GM18951 (cell line): ENCODE measurements at regions not wholly inside any gene's neighbourhood (a gene's known extent, or its start where the extent isn't known, plus 50 kb on each side); places are given as distances from the start of the nearest gene placed in this dataset.
"Not testable (repeated sequence)": the region's sequence is repeated elsewhere in the genome, so short reads cannot be mapped to it uniquely, and the experiment has no call there.

Source experiments
- POLR2A ChIP-seq: IDR thresholded peaks from 4 replicates; pipeline ENCODE4 v1.6.1; 2011; ENCODE audit warnings: mild to moderate bottlenecking; ENCODE audit not compliant: insufficient read length, insufficient read depth; ENCODE audit errors: extremely low read depth
- in situ Hi-C: fragments of 300-500 bp; cut with MboI; formaldehyde crosslinking; loops from one replicate; pipeline ENCODE4 v1.12.0; 2022; ENCODE audit warnings: low sequenced_read_pairs, mixed read lengths, inconsistent platforms; ENCODE audit not compliant: unreplicated experiment

DNA sequence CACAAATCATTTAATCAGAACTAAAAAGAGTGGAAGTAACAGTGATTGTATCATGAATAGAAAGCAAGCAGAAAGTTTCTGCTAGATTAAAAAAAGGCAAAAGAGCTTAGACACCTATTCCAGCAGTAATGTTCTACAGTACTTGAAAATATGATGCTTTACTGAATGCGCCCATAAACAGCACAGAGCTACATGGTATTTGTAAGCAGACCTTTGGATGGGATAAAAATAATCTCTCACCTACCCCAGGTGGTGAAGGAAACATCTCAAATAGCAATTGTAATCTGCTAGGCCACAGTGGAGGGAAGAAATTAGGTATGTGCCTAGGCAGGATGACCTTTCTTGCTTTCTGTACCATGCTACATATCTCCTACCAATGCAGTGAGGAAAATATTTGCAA, 280.9 kb upstream of the PRKX start:
- no peak for TF ChIP-seq POLR2A
- in situ Hi-C loops = no loop called here

DNA sequence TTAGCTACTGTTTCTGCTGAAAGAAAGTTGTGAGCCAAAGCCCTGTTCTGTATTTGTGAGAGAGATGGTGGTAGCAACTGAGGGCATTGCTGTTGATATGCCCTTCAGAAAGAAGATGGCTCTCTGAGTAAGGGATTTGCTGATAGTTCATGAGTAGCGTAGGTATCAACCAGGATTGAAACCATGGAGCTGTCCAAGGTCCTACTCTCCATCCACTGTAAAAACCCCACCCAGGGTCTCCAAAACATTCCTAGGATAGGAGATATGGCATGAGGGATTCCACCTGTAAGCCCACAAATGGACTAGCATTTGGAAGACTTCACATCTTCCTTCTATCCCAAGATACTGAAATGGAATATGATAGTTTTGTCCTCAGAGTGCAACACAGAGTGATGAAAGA, 277.1 kb upstream of the PRKX start:
- no peak for TF ChIP-seq POLR2A
- in situ Hi-C loops = no loop called here

DNA sequence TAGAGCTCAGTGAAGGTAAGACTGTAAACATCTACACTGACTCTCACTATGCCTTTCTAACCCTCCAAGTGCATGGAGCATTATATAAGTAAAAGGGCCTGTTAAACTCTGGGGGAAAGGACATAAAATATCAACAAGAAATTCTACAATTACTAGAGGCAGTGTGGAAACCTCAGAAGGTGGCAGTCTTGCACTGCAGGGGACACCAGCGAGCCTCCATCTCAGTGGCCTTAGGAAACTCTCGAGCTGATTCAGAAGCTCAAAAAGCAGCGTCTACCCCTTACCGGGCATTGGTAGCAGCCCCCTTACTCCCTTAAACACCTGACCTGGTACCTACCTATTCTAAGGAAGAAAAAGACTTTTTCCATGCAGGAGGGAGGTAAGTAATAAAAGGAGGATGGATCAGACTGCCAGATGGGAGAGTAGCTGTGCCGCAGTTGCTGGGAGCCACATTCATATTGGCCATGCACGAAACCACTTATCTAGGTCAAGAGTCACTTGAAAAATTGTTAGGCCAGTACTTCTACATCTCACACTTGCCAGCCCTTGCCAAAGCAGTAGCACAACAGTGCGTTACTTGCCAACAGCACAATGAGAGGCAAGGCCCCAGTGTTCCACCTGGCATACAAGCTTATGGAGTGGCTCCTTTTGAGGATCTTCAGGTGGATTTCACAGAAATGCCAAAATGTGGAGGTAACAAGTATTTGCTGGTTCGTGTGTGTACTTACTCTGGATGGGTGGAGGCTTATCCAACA, 258.8 kb upstream of the PRKX start:
- in situ Hi-C loops = not testable (repeated sequence)

DNA sequence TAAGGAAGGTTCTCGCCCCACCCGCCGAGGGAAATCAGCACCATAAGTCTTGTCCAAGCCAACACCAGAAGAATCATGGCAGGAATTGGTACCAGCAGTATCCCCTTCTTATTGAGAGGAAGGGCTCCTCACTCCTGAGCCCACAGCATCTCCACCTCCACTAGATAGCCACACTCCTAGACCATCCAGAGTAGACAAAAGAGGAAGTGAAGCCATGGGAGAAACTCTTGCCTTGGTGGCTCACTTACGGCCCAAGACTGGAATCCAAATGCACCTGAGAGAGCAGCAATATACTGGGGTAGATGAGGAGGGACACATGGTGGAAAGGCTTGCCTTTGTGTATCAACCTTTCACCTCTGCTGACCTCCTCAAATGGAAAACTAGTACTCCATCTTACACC, 255.3 kb upstream of the PRKX start:
- no peak for TF ChIP-seq POLR2A

DNA sequence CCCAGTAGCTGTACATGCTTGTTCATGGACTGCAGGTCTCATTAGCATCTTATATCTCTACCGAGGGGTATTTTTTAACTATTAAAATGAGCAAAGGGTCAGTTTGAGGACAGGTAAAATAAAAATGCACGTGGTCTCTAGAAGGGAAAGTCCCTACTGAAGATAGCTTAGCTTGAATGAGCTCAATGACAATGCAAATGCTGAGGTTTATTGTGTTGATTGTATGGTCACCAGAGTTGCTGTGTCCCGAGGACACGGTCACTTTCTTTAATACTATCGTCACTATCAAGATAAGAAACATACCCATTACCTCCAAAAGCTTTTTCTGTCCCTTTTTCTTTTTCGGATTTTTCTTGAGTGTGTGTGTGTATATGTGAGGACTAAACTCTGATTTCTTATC, 250.5 kb upstream of the PRKX start:
- TF ChIP-seq POLR2A = no peak
- in situ Hi-C loops = no loop called here

More for the DNA sequence above, 255.3 kb upstream of the PRKX start:
- in situ Hi-C loops = no loop called here

DNA sequence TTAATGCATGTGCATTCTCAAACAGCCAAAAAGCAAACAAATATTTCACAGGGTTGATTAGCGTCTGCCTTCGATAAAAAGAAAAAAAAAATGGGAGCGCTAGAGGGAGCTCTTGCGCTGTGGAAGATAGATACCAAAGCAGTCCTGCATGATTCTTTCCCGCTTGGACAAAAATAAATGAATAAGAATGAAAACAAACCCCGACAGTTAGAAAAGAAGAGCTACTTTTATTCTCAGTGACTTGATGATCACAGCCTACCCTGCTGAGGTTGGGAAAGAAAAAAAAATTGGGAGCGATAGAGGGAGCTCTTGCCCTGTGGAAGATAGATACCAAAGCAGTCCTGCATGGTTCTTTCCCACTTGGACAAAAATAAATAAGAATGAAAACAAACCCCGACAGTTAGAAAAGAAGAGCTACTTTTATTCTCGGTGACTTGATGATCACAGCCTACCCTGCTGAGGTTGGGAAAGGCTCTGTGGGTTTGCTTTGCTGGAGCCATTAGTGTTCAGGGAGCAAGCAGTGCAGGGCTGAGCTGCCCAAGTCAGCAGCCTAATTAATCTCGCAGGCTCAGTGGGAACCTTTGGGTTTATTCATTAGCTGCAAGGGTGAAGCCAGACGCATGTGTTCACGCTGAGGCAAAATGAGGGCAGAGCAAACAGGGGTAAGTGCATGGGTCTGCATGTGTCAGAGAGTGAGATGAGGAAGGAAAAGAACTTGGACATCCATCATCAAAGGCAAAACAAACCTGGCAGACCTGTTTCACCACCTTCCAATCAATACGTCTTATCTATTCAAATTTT, 249.3 kb upstream of the PRKX start:
- in situ Hi-C loops = no loop called here
- no peak for TF ChIP-seq POLR2A

DNA sequence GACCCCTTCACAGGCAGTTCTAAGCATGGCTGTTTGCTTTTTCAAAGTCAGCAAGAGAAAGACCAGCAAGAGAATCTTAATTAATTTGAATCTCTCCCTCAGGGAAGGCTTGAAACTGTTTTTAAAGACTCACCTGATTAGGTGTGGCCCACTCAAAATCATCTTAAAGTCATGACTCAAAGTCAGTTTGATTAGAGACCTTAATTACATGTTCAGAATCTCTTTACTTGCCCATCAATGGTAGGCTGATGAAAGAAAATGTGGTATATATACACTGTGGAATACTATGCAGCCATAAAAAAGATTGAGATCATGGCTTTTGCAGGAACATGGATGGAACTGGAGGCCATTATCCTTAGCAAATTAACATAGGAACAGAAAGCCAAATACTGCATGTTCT, 247.5 kb upstream of the PRKX start:
- no peak for TF ChIP-seq POLR2A

DNA sequence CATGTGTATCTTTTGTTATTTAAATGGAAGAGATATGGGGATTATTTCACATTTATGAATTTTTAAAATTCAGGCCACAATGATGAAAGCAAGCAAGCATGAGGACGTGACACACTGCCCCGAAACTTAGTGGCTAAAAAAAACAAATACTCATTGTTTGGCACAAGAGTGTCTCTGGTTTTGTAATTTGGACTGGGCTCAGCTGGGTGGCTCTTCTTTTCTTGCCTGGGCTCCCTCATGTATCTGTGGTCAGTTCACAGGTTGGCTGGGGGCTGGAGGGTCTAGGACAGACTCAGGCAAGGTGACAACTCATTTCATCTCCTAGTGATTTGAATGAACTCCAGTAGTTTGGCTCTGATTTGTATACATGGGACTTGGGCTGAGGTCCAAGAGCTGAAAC, 238.4 kb upstream of the PRKX start:
- in situ Hi-C loops = no loop called here
- no peak for TF ChIP-seq POLR2A

More for the DNA sequence above, 247.5 kb upstream of the PRKX start:
- in situ Hi-C loops = no loop called here

DNA sequence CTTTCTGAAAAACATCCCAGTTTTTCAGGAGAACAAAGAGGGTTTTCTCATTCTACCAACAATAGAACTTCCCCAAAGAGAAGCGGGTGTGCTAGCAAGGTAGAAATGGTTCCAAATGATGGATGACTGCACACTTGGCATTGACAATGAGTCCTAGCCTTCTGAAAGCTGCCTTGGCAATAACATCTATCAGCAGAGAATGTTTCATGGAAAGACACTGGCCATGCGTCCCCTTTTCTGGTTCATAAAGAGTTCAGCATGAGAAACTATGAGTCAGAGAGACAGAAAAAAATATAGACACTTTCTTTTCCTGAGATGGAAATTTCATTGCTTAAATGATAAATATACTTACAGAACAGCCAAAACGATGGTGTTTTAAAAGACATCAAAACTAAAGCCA, 236.9 kb upstream of the PRKX start:
- in situ Hi-C loops = no loop called here
- no peak for TF ChIP-seq POLR2A

DNA sequence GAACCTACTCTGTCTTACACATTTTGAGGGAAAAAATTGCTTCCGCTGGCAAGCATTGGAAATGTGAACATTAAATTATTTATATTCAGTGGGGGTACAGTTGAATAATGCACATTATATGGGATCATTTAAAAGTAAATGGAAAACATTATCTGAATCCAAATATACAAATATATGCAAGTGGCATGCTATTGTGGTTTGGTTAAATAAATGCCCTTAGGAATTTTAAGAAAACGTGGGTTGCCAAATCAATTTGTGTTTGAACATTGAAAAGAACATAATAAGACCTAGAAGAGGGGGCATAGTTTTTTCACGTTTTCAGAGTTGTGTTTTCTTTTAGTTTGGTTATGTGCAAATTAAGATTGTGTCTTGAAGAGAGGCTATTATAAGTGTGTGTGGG, 230.5 kb upstream of the PRKX start:
- no peak for TF ChIP-seq POLR2A
- in situ Hi-C loops = no loop called here

DNA sequence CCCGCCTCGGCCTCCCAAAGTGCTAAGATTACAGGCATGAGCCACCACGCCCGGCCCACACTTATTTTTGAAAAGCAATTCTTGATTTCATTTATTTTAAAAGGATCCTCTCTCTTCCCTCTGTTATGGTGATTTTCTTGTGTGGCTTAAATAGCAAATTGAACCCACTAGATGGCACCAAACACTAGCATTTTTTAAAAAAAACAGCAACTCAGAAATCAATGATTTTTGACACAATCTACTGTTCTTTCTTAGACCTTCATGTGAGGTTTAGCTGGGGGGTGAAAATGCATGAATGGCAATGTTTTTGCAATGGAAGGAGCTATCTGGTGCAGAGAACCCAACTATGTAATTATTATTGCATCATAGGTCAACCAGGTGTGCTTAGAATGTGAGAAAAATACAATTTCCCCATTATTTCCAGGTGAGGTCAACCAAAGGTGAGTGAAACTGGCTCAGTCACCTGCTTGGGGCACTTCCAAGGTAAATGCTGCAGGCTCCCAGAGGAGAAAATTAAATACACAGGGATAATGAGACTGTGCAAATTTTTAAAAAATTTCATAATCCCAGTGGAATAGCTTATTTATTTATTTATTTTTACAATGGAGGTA, 226.7 kb upstream of the PRKX start:
- TF ChIP-seq POLR2A = no peak
- in situ Hi-C loops = no loop called here

DNA sequence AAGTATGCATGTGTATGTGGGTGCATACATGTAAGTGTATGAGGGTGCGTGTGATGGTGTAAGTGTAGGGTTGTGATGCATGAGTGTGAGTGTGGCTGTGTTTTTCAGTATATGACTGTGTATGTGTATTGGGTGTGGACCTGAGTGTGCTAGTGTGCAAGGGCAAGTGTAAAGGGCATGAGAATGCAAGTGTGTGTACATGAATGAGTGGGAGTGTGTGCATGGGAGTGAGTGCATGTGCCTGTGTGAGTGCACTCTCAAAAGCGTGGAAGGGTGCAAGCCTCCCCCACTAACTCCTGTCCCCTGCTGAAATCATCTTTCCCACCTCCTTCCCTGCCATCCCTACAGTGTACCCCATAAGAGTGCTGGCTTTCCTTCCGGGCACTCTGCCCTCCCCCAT, 225.1 kb upstream of the PRKX start:
- in situ Hi-C loops = no loop called here
- TF ChIP-seq POLR2A = no peak

DNA sequence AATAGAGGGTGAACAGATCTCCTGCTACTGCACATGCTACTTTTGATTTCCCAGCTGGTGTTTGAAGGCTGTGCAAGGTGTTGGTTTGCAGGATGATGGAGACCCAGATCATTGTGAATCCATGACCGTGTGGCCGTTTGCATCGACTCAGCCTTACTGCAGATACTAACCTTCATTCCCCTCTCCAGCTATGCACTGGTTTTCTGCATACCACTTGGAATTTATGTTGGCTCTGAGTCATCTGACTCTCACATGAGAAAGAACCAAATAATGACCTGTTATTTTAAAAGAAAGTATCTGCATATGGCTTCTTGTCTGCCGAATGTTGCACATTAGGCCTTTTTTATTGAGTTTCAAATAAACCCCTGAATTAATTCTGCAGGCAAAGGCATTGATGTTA, 221.7 kb upstream of the PRKX start:
- in situ Hi-C loops = not testable (repeated sequence)

DNA sequence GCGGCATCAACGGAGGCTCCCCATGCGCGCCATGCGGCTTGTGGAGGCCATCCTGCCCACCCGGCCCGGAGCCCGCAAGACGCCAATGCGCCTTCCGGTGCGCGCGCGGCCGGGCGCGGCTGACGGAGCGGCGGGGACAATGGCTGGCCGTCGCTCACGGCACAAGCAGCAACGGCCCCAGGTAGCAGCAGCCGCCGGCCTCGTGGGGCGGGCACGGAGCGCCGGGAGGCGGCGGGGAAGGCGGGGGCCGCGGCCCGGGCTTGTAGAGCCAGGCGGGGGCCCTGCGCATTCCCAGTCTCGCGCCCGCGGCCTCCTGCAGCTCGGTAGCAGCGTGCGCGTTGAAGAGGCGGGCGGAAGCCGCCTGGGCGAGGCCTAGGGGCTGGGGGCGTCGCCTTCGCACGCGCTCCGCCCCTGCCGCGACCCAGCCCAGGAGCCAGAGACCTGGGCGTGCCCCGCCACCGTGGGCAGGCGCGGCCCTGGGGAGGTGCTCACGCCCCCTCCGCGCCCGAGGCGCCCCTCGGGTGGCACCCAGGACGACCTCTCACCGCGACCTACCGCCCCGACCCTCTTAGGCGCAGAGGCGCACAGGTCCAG, 207.1 kb upstream of the PRKX start:
- in situ Hi-C loops = loop anchor here (25.0 kb wide), 1 partner anchor 108 kb away; no protein-coding TSS in a partner anchor

DNA sequence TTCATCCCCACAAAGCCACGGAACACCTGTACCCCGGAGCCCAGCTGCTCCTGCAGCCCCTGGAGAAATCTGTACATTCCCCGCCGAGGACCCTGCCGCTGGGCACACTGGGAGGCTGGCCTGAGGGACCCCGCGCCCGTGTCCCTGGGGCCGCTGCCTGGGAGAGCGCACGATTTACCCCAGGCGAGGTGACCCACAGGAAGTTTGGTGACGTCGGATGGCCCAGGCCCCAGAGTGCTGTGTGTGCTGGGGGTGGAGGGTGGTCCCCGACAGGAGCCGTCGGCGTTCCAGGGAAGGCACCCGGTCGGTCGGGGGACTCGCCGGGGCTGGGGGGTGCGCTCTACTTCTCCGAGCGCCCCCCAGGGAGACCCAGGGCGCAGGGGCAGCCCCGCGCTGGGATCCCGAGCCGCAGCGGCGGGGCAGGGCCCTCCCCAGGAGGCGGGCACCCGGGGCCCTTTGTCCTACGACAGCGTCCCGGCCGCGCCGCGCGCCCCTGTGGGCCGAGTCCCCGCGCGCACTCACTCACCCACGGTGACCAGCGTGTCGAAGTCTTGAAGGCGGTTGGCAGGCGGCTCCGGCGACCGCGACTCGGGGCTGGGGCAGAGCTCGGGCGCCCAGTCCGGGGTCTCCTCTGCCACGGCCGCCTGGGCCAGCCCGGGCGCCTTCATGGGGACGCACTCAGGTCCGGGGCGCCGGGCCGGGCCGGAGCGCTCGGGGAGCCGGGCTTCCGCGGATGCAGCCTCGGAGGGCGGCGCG, 206.4 kb upstream of the PRKX start:
- in situ Hi-C loops = loop anchor here (25.0 kb wide), 1 partner anchor 108 kb away; no protein-coding TSS in a partner anchor

DNA sequence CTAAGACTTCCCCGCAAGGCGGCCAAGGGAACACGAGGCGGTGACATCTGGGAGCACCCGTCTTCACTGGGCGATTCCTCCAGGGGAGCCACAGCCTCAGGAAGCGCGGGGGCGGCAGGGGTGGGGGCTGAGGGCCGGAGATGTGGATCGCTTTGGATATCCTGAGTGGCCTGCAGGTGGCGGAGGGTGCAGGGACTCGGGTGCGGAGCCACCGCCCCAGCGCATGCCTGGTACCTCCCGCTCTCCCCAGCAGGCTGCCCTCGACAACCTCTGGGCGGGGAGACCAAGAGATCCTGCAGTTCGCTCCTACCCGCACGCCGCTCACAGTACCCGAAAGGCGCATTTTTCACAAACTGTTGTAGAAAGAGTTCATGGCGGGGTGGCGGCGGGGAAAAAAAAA, 201.4 kb upstream of the PRKX start:
- in situ Hi-C loops = loop anchor here (25.0 kb wide), 1 partner anchor 103 kb away; no protein-coding TSS in a partner anchor

DNA sequence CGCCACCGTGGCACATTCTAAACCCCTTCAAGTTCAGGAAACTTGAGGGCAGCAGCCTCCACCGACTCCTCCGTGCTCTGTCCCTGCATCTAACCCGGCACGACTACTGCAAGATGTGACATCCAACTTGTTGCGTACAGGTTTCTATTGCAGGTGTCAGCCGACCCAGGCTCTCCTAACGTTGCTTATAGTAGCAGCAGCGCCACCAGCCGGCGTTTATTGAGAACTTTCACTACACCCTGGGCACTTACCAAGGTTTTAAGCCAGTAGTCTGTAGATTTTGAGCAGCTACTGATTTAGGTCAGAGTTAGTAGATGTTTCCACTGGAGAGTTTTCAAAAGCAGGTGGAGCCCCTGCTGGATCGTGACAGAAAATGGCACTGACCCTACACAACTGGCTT, 200.6 kb upstream of the PRKX start:
- in situ Hi-C loops = loop anchor here (25.0 kb wide), 1 partner anchor 102 kb away; no protein-coding TSS in a partner anchor

DNA sequence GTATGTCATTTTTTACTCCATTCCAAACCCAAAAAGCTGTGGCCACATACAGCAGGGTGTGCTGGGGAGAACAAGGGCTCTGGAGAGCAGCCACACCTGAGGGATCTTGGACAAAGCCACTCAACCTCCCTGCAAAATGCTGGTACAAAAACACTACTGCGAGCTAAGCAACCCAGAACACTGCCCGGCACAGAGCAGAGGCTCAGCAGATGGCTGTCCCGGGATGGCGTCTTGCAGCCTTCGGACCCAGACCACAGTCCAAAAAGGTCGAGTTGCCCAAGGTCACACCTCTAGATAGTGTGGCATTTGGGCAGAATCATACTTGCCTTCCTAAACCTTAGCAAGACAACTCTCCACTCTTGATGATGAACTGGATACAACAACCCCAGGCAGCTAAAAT, 197.6 kb upstream of the PRKX start:
- in situ Hi-C loops = loop anchor here (25.0 kb wide), 1 partner anchor 99 kb away; no protein-coding TSS in a partner anchor
